ENCODE measurements at regions not wholly inside any gene's neighbourhood (a gene's known extent, or its start where the extent isn't known, plus 50 kb on each side); places are given as distances from the start of the nearest gene placed in this dataset.

- no peak for TF ChIP-seq CTCF (IDR thresholded peaks at IDR 0.05)
- no peak for TF ChIP-seq POLR2A (IDR thresholded peaks at IDR 0.05)
Observed at GRCh38 chr22:36086170-36086490, 57.5 kb upstream of the RBFOX2 start.
